Skeletal muscle tissue (tissue), 3 donors: ENCODE measurements at regions not wholly inside any gene's neighbourhood (a gene's known extent, or its start where the extent isn't known, plus 50 kb on each side); places are given as distances from the start of the nearest gene placed in this dataset.
"Not testable (repeated sequence)": the region's sequence is repeated elsewhere in the genome, so short reads cannot be mapped to it uniquely, and the experiment has no call there.

Experiments used
- H3K27ac ChIP-seq: one replicate; pipeline ENCODE4 v1.7.0; 2013; ENCODE audit warnings: mild to moderate bottlenecking, low read depth, low read length, inconsistent platforms
- H3K27me3 ChIP-seq, 3 donors: one replicate each; pipeline ENCODE4 v1.7.0; 2013; ENCODE audit warnings: low read length in 3 of 3; ENCODE audit not compliant: control insufficient read depth in 3 of 3, insufficient read depth in 3 of 3
- H3K36me3 ChIP-seq, 3 donors: one replicate each; pipeline ENCODE4 v1.7.0; 2013; ENCODE audit warnings: low read length in 3 of 3; ENCODE audit not compliant: control insufficient read depth in 3 of 3, insufficient read depth in 3 of 3
- H3K4me1 ChIP-seq, 3 donors: one replicate each; pipeline ENCODE4 v1.7.0; 2013; ENCODE audit warnings: low read length in 3 of 3, mild to moderate bottlenecking in 3 of 3; ENCODE audit not compliant: control insufficient read depth in 3 of 3, insufficient read depth in 3 of 3
- H3K4me3 ChIP-seq, 3 donors: one replicate each; pipeline ENCODE4 v1.7.0; 2013; ENCODE audit warnings: low read length in 3 of 3
- H3K9ac ChIP-seq, 3 donors: one replicate each; pipeline ENCODE4 v1.7.0; 2013; ENCODE audit warnings: low read length in 3 of 3, mild to moderate bottlenecking in 3 of 3, moderate library complexity in 2 of 3, low read depth in 1 of 3
- H3K9me3 ChIP-seq, 3 donors: one replicate each; pipeline ENCODE4 v1.7.0; 2013; ENCODE audit warnings: low read length in 3 of 3; ENCODE audit not compliant: control insufficient read depth in 3 of 3
- donor health status: Osteomylitis.

DNA sequence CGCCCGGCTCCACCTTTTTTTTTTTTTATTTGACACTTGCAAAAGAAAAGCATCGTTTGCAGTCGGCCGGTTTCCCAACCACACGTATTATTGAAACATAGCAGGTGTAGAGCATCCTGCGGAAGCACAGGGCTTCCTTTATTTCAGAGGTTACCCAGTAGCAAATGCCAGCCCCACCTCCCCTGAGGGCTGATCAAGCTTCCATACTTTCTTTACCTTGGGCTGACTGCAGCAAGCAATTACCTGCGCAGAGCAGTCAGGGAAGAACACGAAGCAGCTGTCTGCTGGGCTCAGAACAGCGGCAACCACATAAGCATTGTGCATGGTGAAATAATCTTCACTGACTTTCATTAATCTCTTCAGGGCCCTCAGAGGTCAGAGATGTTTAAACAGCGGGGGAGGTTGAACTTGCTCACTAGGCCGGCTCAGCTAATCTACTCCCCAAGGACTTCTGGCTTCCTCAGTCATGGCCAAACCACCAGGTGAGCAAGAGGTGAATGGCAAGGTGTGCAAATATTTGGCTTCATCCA is 784.7 kb upstream of the AUTS2 start:
- Histone ChIP-seq H3K9ac (no peak overlapping the region), H3K36me3 (no peaks in the 10 kb centered on the region), H3K4me3 (no peak overlapping the region), H3K4me1 (no peaks in the 10 kb centered on the region), H3K27ac (no peak overlapping the region), H3K27me3 (no peaks in the 10 kb centered on the region), H3K9me3 (peaks cover 0 to 2% (median 0%) of the 10 kb centered on the region in 3 donors)

GRCh38 chr7:68816491-68816890 is 781.8 kb upstream of the AUTS2 start:
- Histone ChIP-seq H3K27ac (no peak overlapping the region), H3K4me3 (no peak overlapping the region), H3K9ac (no peak overlapping the region), H3K9me3 (peaks cover 0 to 2% (median 0%) of the 10 kb centered on the region in 3 donors), H3K27me3 (no peaks in the 10 kb centered on the region), H3K4me1 (no peaks in the 10 kb centered on the region), H3K36me3 (no peaks in the 10 kb centered on the region)

GRCh38 chr7:68820321-68820720 is 778.0 kb upstream of the AUTS2 start:
- no peak overlapping the region for H3K4me3 ChIP-seq
- H3K27me3 ChIP-seq, result no peaks in the 10 kb centered on the region
- H3K9ac ChIP-seq, result no peak overlapping the region
- H3K4me1 ChIP-seq, result no peaks in the 10 kb centered on the region
- peaks cover 0 to 4% (median 0%) of the 10 kb centered on the region in 3 donors for H3K9me3 ChIP-seq
- no peaks in the 10 kb centered on the region for H3K36me3 ChIP-seq
- H3K27ac ChIP-seq, result no peak overlapping the region

DNA sequence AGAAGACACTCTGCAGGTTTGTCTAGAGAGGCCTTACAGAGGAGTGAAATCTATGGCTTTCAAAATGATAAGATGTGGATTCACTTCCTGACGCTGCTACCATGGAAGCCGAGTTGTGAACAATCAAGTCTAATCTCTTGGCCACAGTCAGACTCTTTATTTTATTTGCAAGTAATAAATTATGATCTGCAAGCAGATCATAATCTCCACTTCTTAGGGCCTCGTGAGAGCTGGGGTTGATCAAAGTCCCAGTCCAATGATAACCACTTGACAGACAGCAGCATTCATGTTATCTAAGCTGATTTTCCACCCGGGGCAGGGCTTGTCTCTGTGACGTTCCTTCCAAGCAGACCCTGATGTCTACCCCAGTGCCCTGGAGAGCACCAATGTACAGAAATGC is 776.4 kb upstream of the AUTS2 start:
- Histone ChIP-seq H3K4me1 (no peaks in the 10 kb centered on the region), H3K27ac (no peak overlapping the region), H3K9me3 (peaks cover 0 to 4% (median 0%) of the 10 kb centered on the region in 3 donors), H3K36me3 (no peaks in the 10 kb centered on the region), H3K9ac (no peak overlapping the region), H3K27me3 (no peaks in the 10 kb centered on the region), H3K4me3 (no peak overlapping the region)

DNA sequence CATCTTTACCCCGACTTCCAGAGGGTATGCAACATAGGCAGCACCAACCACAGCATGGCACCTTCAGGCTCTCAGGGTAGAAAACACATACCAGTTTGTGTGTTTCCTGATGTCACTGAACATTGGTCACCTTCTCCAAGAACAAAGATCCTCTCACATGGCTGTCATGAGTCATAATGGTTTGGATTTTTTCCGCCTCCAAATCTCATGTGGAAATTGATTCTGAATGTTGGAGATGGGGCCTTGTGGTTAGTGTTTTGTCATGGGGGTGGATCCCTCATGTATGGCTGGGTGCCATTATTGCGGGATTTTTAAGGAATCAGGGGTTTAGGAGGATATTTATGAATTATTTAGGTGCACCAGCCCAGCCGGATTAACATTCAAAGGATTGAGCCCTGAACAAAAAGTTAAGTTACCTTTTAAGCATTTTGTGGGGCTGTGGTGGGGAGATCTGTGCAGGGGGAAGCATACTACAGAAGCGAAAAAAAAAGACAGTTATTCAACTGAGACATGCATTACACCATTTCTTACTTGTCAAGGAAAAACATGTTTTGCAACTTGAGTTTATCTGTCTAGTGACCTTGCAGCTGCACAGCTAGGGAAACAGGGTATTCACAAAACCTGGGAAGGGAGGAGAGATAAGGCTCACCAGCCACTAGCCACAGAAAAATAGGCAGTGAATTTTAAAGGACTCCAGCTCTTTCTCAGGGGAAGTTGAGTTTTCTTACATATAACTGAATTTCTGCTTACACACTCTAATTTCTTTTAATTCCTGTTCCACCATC is 774.1 kb upstream of the AUTS2 start:
- no peak overlapping the region for H3K27ac ChIP-seq
- H3K9me3 ChIP-seq, result peaks cover 0 to 4% (median 0%) of the 10 kb centered on the region in 3 donors
- H3K4me3 ChIP-seq, result no peak overlapping the region
- H3K4me1 ChIP-seq, result no peaks in the 10 kb centered on the region
- H3K36me3 ChIP-seq, result no peaks in the 10 kb centered on the region
- H3K27me3 ChIP-seq, result no peaks in the 10 kb centered on the region
- H3K9ac ChIP-seq, result no peak overlapping the region

GRCh38 chr7:68828575-68828974 is 769.7 kb upstream of the AUTS2 start:
- Histone ChIP-seq H3K9ac (no peak overlapping the region), H3K4me3 (no peak overlapping the region), H3K27ac (no peak overlapping the region), H3K27me3 (no peaks in the 10 kb centered on the region), H3K9me3 (peaks cover 0 to 3% (median 0%) of the 10 kb centered on the region in 3 donors), H3K36me3 (no peaks in the 10 kb centered on the region), H3K4me1 (no peaks in the 10 kb centered on the region)

GRCh38 chr7:68833422-68833821 is 764.9 kb upstream of the AUTS2 start:
- H3K27me3 ChIP-seq, result no peaks in the 10 kb centered on the region
- no peaks in the 10 kb centered on the region for H3K4me1 ChIP-seq
- H3K4me3 ChIP-seq, result no peak overlapping the region
- H3K36me3 ChIP-seq, result no peaks in the 10 kb centered on the region
- no peaks in the 10 kb centered on the region for H3K9me3 ChIP-seq
- no peak overlapping the region for H3K9ac ChIP-seq
- H3K27ac ChIP-seq, result no peak overlapping the region

DNA sequence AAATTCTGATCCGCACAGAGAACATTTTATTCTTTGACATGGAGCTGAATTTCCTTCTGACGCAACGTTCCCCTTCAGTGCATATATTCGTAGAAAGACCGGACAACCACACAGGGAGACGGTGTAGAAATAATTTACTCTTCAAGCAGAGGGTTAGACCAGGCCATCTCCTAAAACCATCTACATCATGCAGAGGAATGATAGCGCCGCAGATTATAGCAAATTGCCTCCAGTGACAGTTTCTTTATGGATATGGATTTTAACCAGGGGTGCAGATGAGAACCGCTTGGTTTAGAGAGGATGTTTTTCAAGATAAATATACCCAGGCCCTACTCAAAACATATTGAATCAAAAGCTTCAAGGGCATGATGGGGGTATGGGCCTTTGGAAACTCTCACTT is 759.3 kb upstream of the AUTS2 start:
- no peaks in the 10 kb centered on the region for H3K9me3 ChIP-seq
- H3K27ac ChIP-seq, result no peak overlapping the region
- H3K4me1 ChIP-seq, result no peaks in the 10 kb centered on the region
- no peaks in the 10 kb centered on the region for H3K36me3 ChIP-seq
- H3K27me3 ChIP-seq, result no peaks in the 10 kb centered on the region
- H3K9ac ChIP-seq, result no peak overlapping the region
- H3K4me3 ChIP-seq, result no peak overlapping the region

DNA sequence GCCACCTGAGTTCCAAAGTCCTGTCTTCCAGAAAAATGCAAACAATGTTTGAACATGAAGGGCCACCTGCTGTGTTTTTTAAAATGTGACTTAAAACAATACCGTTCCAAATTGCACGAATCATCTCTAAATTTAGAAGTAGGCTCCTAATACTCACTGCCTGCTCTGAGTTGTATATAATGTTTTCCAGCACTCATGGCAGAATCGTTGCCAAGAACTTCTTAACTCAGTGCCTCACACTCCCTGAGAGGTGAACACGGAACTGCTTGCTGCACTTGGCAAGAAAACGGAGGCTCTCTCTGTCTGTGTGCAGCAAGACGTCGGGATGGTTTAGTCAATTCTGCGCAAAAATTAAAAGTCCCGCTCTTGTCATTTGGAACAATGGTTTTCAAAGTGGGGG is 757.3 kb upstream of the AUTS2 start:
- Histone ChIP-seq H3K27ac (no peak overlapping the region), H3K36me3 (no peaks in the 10 kb centered on the region), H3K9me3 (peaks cover 0 to 2% (median 0%) of the 10 kb centered on the region in 3 donors), H3K27me3 (no peaks in the 10 kb centered on the region), H3K4me1 (no peaks in the 10 kb centered on the region), H3K9ac (no peak overlapping the region), H3K4me3 (no peak overlapping the region)

DNA sequence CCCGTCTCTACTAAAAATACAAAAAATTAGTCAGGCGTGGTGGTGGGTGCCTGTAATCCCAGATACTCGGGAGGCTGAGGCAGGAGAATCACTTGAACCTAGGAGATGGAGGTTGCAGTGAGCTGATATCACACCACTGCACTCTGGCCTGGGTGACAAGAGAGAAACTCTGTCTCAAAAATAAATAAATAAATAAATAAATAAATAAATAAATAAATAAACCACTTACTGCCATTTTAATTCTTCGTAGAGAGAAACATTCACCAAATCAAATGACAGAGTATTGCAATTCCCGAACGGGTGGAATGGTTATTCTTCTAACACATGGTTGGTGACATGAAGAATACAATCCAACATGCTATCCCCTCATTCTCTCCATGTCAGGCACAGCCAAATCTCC is 754.3 kb upstream of the AUTS2 start:
- H3K36me3 ChIP-seq, H3K27me3 ChIP-seq, H3K9ac ChIP-seq, H3K27ac ChIP-seq, H3K4me3 ChIP-seq, H3K9me3 ChIP-seq, H3K4me1 ChIP-seq: not testable (repeated sequence)
